Suprapubic skin (tissue), 4 donors: ENCODE measurements at regions not wholly inside any gene's neighbourhood (a gene's known extent, or its start where the extent isn't known, plus 50 kb on each side); places are given as distances from the start of the nearest gene placed in this dataset.

Experiments used
- DNase-seq, 2 donors: peaks; one replicate each; pipeline ENCODE4 v3.0.0-alpha.2; 2019; ENCODE audit warnings: low spot score in 2 of 2
- H3K27ac ChIP-seq: fragments of 200-600 bp; sonication (generic); one replicate; pipeline ENCODE4 v1.5.1; 2019
- H3K27me3 ChIP-seq: fragments of 200-600 bp; sonication (generic); one replicate; pipeline ENCODE4 v1.5.1; 2019
- H3K36me3 ChIP-seq: fragments of 200-600 bp; sonication (generic); one replicate; pipeline ENCODE4 v1.5.1; 2019
- H3K4me1 ChIP-seq: fragments of 200-600 bp; sonication (generic); one replicate; pipeline ENCODE4 v1.5.1; 2019
- H3K4me3 ChIP-seq: fragments of 200-600 bp; sonication (generic); one replicate; pipeline ENCODE4 v1.5.1; 2019; ENCODE audit warnings: mild to moderate bottlenecking
- H3K9me3 ChIP-seq: fragments of 200-600 bp; sonication (generic); one replicate; pipeline ENCODE4 v1.5.1; 2019
- CTCF ChIP-seq, 2 donors: fragments of 200-600 bp in 1 of 2; fragments of 450-650 bp in 1 of 2; sonication (generic) in 1 of 2; IDR thresholded peaks; one replicate each; pipeline ENCODE4 v1.5.1; 2016 to 2019; ENCODE audit warnings: antibody characterized with exemption in 2 of 2, mild to moderate bottlenecking in 1 of 2, moderate library complexity in 1 of 2
- EP300 ChIP-seq: sonication (generic); formaldehyde crosslinking; IDR thresholded peaks from one replicate; pipeline ENCODE4 v1.6.1; 2017; ENCODE audit warnings: antibody characterized with exemption
- POLR2A ChIP-seq, 2 donors: fragments of 450-650 bp; IDR thresholded peaks; one replicate each; pipeline ENCODE4 v1.6.1; 2017; ENCODE audit warnings: antibody characterized with exemption in 2 of 2, mild to moderate bottlenecking in 2 of 2, moderate library complexity in 2 of 2
- POLR2AphosphoS5 ChIP-seq, 3 donors: sonication (generic); formaldehyde crosslinking; IDR thresholded peaks; one replicate each; pipeline ENCODE4 v1.6.1; 2017; ENCODE audit warnings: antibody characterized with exemption in 3 of 3
- WGBS: methylation state at CpG from one replicate; pipeline ENCODE4 v1.1.5; 2018; 5-methylcytosine and 5-hydroxymethylcytosine counted together

- Histone ChIP-seq H3K4me3 (no peak overlapping the region), H3K27ac (no peak overlapping the region), H3K27me3 (peaks cover 17% of the 10 kb centered on the region), H3K36me3 (no peaks in the 10 kb centered on the region), H3K9me3 (no peaks in the 10 kb centered on the region), H3K4me1 (no peaks in the 10 kb centered on the region)
- 87% methylated on average over 11 of the region's 11 CpGs for WGBS
- DNase-seq, result no peak
- TF ChIP-seq EP300 (no peak), POLR2A (IDR thresholded peaks at IDR 0.05) (no peak), POLR2AphosphoS5 (IDR thresholded peaks at IDR 0.05) (no peak), CTCF (IDR thresholded peaks at IDR 0.05) (no peak)
Observed at GRCh38 chr22:49166746-49167145, 660.9 kb downstream of the BRD1 start.

GRCh38 chr22:49166211-49166610, 661.5 kb downstream of the BRD1 start:
- Histone ChIP-seq H3K4me3 (no peak overlapping the region), H3K27ac (no peak overlapping the region), H3K27me3 (peaks cover 22% of the 10 kb centered on the region), H3K9me3 (no peaks in the 10 kb centered on the region), H3K36me3 (no peaks in the 10 kb centered on the region), H3K4me1 (no peaks in the 10 kb centered on the region)
- WGBS, result 72% methylated on average over 13 of the region's 13 CpGs
- no peak for DNase-seq
- no peak for TF ChIP-seq EP300
- TF ChIP-seq POLR2A (IDR thresholded peaks at IDR 0.05), result no peak
- no peak for TF ChIP-seq POLR2AphosphoS5 (IDR thresholded peaks at IDR 0.05)
- TF ChIP-seq CTCF (IDR thresholded peaks at IDR 0.05), result no peak

- Histone ChIP-seq H3K27ac (no peak overlapping the region), H3K36me3 (no peaks in the 10 kb centered on the region), H3K9me3 (no peaks in the 10 kb centered on the region), H3K27me3 (peaks cover 36% of the 10 kb centered on the region), H3K4me3 (no peak overlapping the region), H3K4me1 (no peaks in the 10 kb centered on the region)
- WGBS, result 46% methylated on average over 12 of the region's 14 CpGs
- TF ChIP-seq POLR2AphosphoS5 (IDR thresholded peaks at IDR 0.05) (no peak), POLR2A (IDR thresholded peaks at IDR 0.05) (no peak), EP300 (no peak), CTCF (IDR thresholded peaks at IDR 0.05) (no peak)
- no peak for DNase-seq
Observed at GRCh38 chr22:49164773-49165320, 662.8 kb downstream of the BRD1 start.

- no peak for DNase-seq
- no peaks in the 10 kb centered on the region for H3K9me3 ChIP-seq
- peaks cover 41% of the 10 kb centered on the region for H3K27me3 ChIP-seq
- no peak overlapping the region for H3K27ac ChIP-seq
- H3K4me3 ChIP-seq, result no peak overlapping the region
- TF ChIP-seq POLR2AphosphoS5 (IDR thresholded peaks at IDR 0.05) (no peak), POLR2A (IDR thresholded peaks at IDR 0.05) (no peak), CTCF (IDR thresholded peaks at IDR 0.05) (no peak), EP300 (no peak)
- no peaks in the 10 kb centered on the region for H3K4me1 ChIP-seq
- H3K36me3 ChIP-seq, result no peaks in the 10 kb centered on the region
- WGBS, result 60% methylated on average over 20 of the region's 25 CpGs
Observed at GRCh38 chr22:49163960-49164690, 663.5 kb downstream of the BRD1 start.

GRCh38 chr22:49163258-49163959, 664.3 kb downstream of the BRD1 start:
- Histone ChIP-seq H3K36me3 (no peaks in the 10 kb centered on the region), H3K27ac (no peak overlapping the region), H3K9me3 (no peaks in the 10 kb centered on the region), H3K27me3 (peaks cover 48% of the 10 kb centered on the region), H3K4me3 (no peak overlapping the region), H3K4me1 (no peaks in the 10 kb centered on the region)
- TF ChIP-seq EP300, result no peak
- TF ChIP-seq CTCF (IDR thresholded peaks at IDR 0.05), result no peak
- no peak for TF ChIP-seq POLR2AphosphoS5 (IDR thresholded peaks at IDR 0.05)
- TF ChIP-seq POLR2A (IDR thresholded peaks at IDR 0.05), result no peak
- no peak for DNase-seq
- WGBS, result 84% methylated on average over 13 of the region's 20 CpGs
